ENCODE measurements at regions not wholly inside any gene's neighbourhood (a gene's known extent, or its start where the extent isn't known, plus 50 kb on each side); places are given as distances from the start of the nearest gene placed in this dataset.

GRCh38 chr5:18366234-18366633 lies 732.0 kb downstream of the TAF11L14 start:
- H3K4me3 ChIP-seq (replicated peaks; ENCODE audit: insufficient read depth, low read length) = no peak overlapping the region
- no peak overlapping the region for H3K27ac ChIP-seq (replicated peaks)
- H3K27me3 ChIP-seq (ENCODE audit: insufficient read depth, poor library complexity, severe bottlenecking) = no peaks in the 10 kb centered on the region
- DNase-seq (ENCODE audit: low read depth in 1 of 2, low spot score in 1 of 2) = no peak
- TF ChIP-seq GABPA (IDR thresholded peaks at IDR 0.05; ENCODE audit: low read depth) (no peak), SPI1 (IDR thresholded peaks at IDR 0.05; ENCODE audit: borderline replicate concordance, low read depth) (no peak), CTCF (IDR thresholded peaks at IDR 0.05; ENCODE audit: insufficient read depth, low read length) (no peak), POLR2AphosphoS5 (IDR thresholded peaks at IDR 0.05; ENCODE audit: low read depth) (no peak), REST (IDR thresholded peaks at IDR 0.05; ENCODE audit: insufficient replicate concordance, low read depth) (no peak)

GRCh38 chr5:18370531-18370930 lies 736.3 kb downstream of the TAF11L14 start:
- no peak overlapping the region for H3K27ac ChIP-seq (replicated peaks)
- H3K27me3 ChIP-seq (ENCODE audit: insufficient read depth, poor library complexity, severe bottlenecking) = no peaks in the 10 kb centered on the region
- no peak for DNase-seq (ENCODE audit: low read depth in 1 of 2, low spot score in 1 of 2)
- TF ChIP-seq SPI1 (IDR thresholded peaks at IDR 0.05; ENCODE audit: borderline replicate concordance, low read depth) (no peak), CTCF (IDR thresholded peaks at IDR 0.05; ENCODE audit: insufficient read depth, low read length) (no peak), GABPA (IDR thresholded peaks at IDR 0.05; ENCODE audit: low read depth) (no peak), REST (IDR thresholded peaks at IDR 0.05; ENCODE audit: insufficient replicate concordance, low read depth) (no peak), POLR2AphosphoS5 (IDR thresholded peaks at IDR 0.05; ENCODE audit: low read depth) (no peak)
- no peak overlapping the region for H3K4me3 ChIP-seq (replicated peaks; ENCODE audit: insufficient read depth, low read length)

GRCh38 chr5:18375641-18376040 lies 741.4 kb downstream of the TAF11L14 start:
- H3K27ac ChIP-seq (replicated peaks) = no peak overlapping the region
- no peaks in the 10 kb centered on the region for H3K27me3 ChIP-seq (ENCODE audit: insufficient read depth, poor library complexity, severe bottlenecking)
- H3K4me3 ChIP-seq (replicated peaks; ENCODE audit: insufficient read depth, low read length) = no peak overlapping the region
- DNase-seq (ENCODE audit: low read depth in 1 of 2, low spot score in 1 of 2) = no peak
- TF ChIP-seq POLR2AphosphoS5 (IDR thresholded peaks at IDR 0.05; ENCODE audit: low read depth) = no peak
- no peak for TF ChIP-seq GABPA (IDR thresholded peaks at IDR 0.05; ENCODE audit: low read depth)
- TF ChIP-seq REST (IDR thresholded peaks at IDR 0.05; ENCODE audit: insufficient replicate concordance, low read depth) = no peak
- no peak for TF ChIP-seq SPI1 (IDR thresholded peaks at IDR 0.05; ENCODE audit: borderline replicate concordance, low read depth)

Data from HL-60 (cell line).